Hepatocyte (in vitro differentiated cells): ENCODE measurements at regions not wholly inside any gene's neighbourhood (a gene's known extent, or its start where the extent isn't known, plus 50 kb on each side); places are given as distances from the start of the nearest gene placed in this dataset.
"Not testable (repeated sequence)": the region's sequence is repeated elsewhere in the genome, so short reads cannot be mapped to it uniquely, and the experiment has no call there.

Experiments
- DNase-seq: peaks from one replicate; pipeline ENCODE4 v3.0.0-alpha.2; 2016; ENCODE audit warnings: low spot score
- H2AFZ ChIP-seq: fragments of 200-600 bp; sonication (generic); 2 replicates; pipeline ENCODE4 v1.6.0; 2016; ENCODE audit warnings: antibody characterized with exemption, mild to moderate bottlenecking
- H3K27ac ChIP-seq: fragments of 200-600 bp; sonication (generic); 2 replicates; pipeline ENCODE4 v1.5.1; 2016; ENCODE audit warnings: mild to moderate bottlenecking
- H3K27me3 ChIP-seq: fragments of 200-600 bp; sonication (generic); 2 replicates; pipeline ENCODE4 v1.6.1; 2016
- H3K36me3 ChIP-seq: fragments of 200-600 bp; sonication (generic); replicated peaks from 2 replicates; pipeline ENCODE4 v1.5.1; 2016; ENCODE audit warnings: low read depth; ENCODE audit not compliant: insufficient read depth
- H3K4me1 ChIP-seq: fragments of 200-600 bp; sonication (generic); 2 replicates; pipeline ENCODE4 v1.5.1; 2016; ENCODE audit warnings: mild to moderate bottlenecking, moderate library complexity; ENCODE audit not compliant: insufficient read depth
- H3K4me2 ChIP-seq: fragments of 200-600 bp; sonication (generic); 2 replicates; pipeline ENCODE4 v1.6.0; 2016
- H3K4me3 ChIP-seq: fragments of 200-600 bp; sonication (generic); 2 replicates; pipeline ENCODE4 v1.5.1; 2016; ENCODE audit warnings: mild to moderate bottlenecking
- H3K79me2 ChIP-seq: fragments of 200-600 bp; sonication (generic); 2 replicates; pipeline ENCODE4 v1.6.0; 2017; ENCODE audit warnings: mild to moderate bottlenecking
- H3K9me2 ChIP-seq: fragments of 200-600 bp; sonication (generic); replicated peaks from 2 replicates; pipeline ENCODE4 v1.6.0; 2017; ENCODE audit warnings: mild to moderate bottlenecking; ENCODE audit not compliant: insufficient read depth
- H3K9me3 ChIP-seq: fragments of 200-600 bp; sonication (generic); 2 replicates; pipeline ENCODE4 v1.5.1; 2016; ENCODE audit warnings: low read depth, mild to moderate bottlenecking
- H4K20me1 ChIP-seq: fragments of 200-600 bp; sonication (generic); 2 replicates; pipeline ENCODE4 v1.6.0; 2016; ENCODE audit warnings: mild to moderate bottlenecking; ENCODE audit not compliant: insufficient read depth, poor library complexity, severe bottlenecking
- EZH2 ChIP-seq: fragments of 200-600 bp; sonication (generic); IDR thresholded peaks from 2 replicates; pipeline ENCODE4 v1.6.1; 2016; ENCODE audit warnings: antibody characterized with exemption, mild to moderate bottlenecking, borderline replicate concordance
- EZH2phosphoT487 ChIP-seq: fragments of 200-600 bp; sonication (generic); IDR thresholded peaks from one replicate; pipeline ENCODE4 v1.6.1; 2018; ENCODE audit warnings: antibody characterized with exemption, mild to moderate bottlenecking, low read depth, moderate library complexity; ENCODE audit not compliant: unreplicated experiment, severe bottlenecking
- WGBS: methylation state at CpG from one replicate; pipeline ENCODE4 v1.1.6; 2016; ENCODE audit warnings: low lambda C conversion rate; ENCODE audit errors: missing lambda C conversion rate; 5-methylcytosine and 5-hydroxymethylcytosine counted together
- TF ChIP-seq, protein P1 (sequence below): fragments of 200-600 bp; sonication (generic); IDR thresholded peaks from 2 replicates; pipeline ENCODE4 v1.5.1; 2016; ENCODE audit warnings: antibody characterized with exemption, mild to moderate bottlenecking; ENCODE audit not compliant: poor library complexity

DNA sequence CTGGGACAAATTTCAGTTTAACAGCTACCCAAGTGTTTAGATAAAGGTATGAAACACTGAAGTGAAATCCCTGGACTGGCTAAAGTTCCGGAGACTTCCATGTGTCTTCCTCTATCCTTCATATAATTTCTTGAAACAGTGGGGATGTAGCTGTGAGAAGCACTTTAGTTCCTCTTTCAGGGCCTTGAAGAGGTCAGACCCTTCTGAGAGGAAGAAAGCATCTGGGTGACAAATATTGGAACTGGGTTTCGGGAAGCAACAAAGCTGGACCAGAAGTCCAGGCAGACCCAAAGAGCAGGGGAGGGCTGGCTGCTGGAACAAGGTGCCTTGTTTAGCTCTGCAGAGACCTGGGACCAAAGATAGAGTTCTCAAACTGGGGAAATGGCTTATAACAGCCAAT is 75.4 kb upstream of the ZFAND5 start:
- Histone ChIP-seq H3K79me2 (no peaks in the 10 kb centered on the region), H3K9me3 (no peaks in the 10 kb centered on the region), H2AFZ (no peak overlapping the region), H3K4me2 (no peak overlapping the region), H3K4me1 (peaks cover 15% of the 10 kb centered on the region), H3K27ac (peak overlapping the region; percentile 72), H3K36me3 (no peaks in the 10 kb centered on the region), H3K27me3 (no peaks in the 10 kb centered on the region), H3K9me2 (no peaks in the 10 kb centered on the region), H3K4me3 (no peak overlapping the region), H4K20me1 (no peaks in the 10 kb centered on the region)
- TF ChIP-seq, protein P1, sequence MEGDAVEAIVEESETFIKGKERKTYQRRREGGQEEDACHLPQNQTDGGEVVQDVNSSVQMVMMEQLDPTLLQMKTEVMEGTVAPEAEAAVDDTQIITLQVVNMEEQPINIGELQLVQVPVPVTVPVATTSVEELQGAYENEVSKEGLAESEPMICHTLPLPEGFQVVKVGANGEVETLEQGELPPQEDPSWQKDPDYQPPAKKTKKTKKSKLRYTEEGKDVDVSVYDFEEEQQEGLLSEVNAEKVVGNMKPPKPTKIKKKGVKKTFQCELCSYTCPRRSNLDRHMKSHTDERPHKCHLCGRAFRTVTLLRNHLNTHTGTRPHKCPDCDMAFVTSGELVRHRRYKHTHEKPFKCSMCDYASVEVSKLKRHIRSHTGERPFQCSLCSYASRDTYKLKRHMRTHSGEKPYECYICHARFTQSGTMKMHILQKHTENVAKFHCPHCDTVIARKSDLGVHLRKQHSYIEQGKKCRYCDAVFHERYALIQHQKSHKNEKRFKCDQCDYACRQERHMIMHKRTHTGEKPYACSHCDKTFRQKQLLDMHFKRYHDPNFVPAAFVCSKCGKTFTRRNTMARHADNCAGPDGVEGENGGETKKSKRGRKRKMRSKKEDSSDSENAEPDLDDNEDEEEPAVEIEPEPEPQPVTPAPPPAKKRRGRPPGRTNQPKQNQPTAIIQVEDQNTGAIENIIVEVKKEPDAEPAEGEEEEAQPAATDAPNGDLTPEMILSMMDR: no peak
- TF ChIP-seq EZH2phosphoT487: no peak
- no peak for TF ChIP-seq EZH2
- no peak for DNase-seq
- 98% methylated on average over 2 of the region's 2 CpGs for WGBS

DNA sequence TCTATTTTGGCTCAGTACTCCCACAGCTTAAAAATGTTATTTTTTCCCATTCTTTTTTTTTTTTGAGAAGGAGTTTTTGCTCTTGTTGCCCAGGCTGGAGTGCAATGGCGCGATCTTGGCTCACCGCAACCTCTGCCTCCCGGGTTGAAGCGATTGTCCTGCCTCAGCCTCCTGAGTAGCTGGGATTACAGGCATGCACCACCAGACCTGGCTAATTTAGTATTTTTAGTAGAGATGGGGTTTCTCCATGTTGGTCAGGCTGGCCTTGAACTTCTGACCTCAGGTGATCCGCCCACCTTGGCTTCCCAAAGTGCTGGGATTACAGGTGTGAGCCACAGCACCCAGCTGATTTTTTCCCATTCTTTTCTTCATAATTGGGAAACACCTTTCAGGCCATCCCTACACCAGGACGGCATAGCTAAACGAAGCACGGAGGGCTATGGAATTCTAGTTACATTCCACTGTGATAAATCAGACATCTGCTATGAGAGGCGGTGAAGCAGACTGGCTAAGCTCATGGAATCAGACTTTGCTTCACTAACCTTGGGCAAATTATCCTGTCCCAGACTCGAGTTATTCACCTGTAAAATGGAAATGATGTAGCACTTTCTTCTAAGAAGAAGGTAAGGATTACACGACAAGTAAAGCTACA is 68.7 kb upstream of the ZFAND5 start:
- H3K9me3 ChIP-seq, H3K79me2 ChIP-seq, H4K20me1 ChIP-seq, H3K4me3 ChIP-seq, H3K27ac ChIP-seq, H3K9me2 ChIP-seq, H3K4me1 ChIP-seq, H3K4me2 ChIP-seq, H2AFZ ChIP-seq, H3K27me3 ChIP-seq, H3K36me3 ChIP-seq: not testable (repeated sequence)
- WGBS: 59% methylated on average over 12 of the region's 12 CpGs
- peak; percentile 41 for DNase-seq

DNA sequence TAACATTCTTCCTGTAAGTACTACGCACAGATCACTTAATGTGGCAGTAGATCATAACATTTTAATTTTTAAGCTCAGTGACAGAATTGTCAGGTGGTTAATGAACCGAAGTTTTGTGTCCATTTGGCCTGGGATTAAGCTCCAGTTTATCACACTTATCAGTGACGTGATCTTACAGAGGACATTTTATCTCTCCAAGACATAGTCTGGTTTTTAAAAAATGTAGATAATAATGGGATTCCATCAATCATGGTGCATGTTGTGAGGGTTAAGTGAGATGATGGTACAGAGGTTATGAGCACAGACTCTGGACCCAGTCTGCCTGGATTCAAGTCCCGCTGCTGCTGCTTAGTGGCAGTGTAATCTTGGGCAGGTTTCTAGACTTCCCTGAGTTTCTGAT is 66.0 kb upstream of the ZFAND5 start:
- H3K79me2 ChIP-seq: no peaks in the 10 kb centered on the region
- no peaks in the 10 kb centered on the region for H4K20me1 ChIP-seq
- WGBS: 70% methylated on average over 4 of the region's 4 CpGs
- no peak overlapping the region for H3K4me3 ChIP-seq
- H3K36me3 ChIP-seq: no peaks in the 10 kb centered on the region
- TF ChIP-seq EZH2 (no peak), EZH2phosphoT487 (no peak)
- TF ChIP-seq, protein P1: no peak
- no peak overlapping the region for H3K4me2 ChIP-seq
- no peak overlapping the region for H2AFZ ChIP-seq
- no peaks in the 10 kb centered on the region for H3K9me2 ChIP-seq
- no peaks in the 10 kb centered on the region for H3K27me3 ChIP-seq
- DNase-seq: no peak
- H3K27ac ChIP-seq: no peak overlapping the region
- no peaks in the 10 kb centered on the region for H3K9me3 ChIP-seq
- H3K4me1 ChIP-seq: no peaks in the 10 kb centered on the region

DNA sequence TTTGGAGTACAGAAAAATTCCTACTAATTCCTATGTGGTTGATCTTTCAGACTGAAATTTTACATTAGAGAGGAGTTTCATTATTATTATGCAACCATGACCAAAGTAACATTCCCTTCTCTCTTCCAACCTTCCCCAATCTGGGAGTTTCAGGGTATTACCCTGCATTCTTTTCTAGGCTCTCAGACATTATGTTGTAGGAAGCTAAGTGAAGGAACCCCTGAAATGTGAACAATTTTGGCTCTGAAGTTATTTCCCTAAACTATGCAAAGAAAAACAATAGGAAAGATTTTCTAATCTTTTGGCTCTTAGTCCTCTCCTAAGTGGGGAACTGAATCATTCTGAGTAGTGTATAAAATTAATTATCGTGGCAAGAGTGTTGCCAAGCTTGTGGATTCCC is 63.3 kb upstream of the ZFAND5 start:
- H3K79me2 ChIP-seq: no peaks in the 10 kb centered on the region
- H4K20me1 ChIP-seq: no peaks in the 10 kb centered on the region
- H3K27me3 ChIP-seq: no peaks in the 10 kb centered on the region
- TF ChIP-seq, protein P1: no peak
- TF ChIP-seq EZH2phosphoT487 (no peak), EZH2 (no peak)
- H3K9me3 ChIP-seq: no peaks in the 10 kb centered on the region
- H2AFZ ChIP-seq: no peak overlapping the region
- 87% methylated on average over 1 of the region's 1 CpG for WGBS
- H3K4me3 ChIP-seq: no peak overlapping the region
- H3K27ac ChIP-seq: no peak overlapping the region
- no peaks in the 10 kb centered on the region for H3K36me3 ChIP-seq
- H3K4me1 ChIP-seq: no peaks in the 10 kb centered on the region
- no peaks in the 10 kb centered on the region for H3K9me2 ChIP-seq
- H3K4me2 ChIP-seq: no peak overlapping the region
- no peak for DNase-seq
